Right kidney (tissue), 1 donor: ENCODE measurements at regions not wholly inside any gene's neighbourhood (a gene's known extent, or its start where the extent isn't known, plus 50 kb on each side); places are given as distances from the start of the nearest gene placed in this dataset.

ENCODE experiments used
- DNase-seq: peaks from one replicate; pipeline ENCODE4 v3.0.0-alpha.2; 2016

DNA sequence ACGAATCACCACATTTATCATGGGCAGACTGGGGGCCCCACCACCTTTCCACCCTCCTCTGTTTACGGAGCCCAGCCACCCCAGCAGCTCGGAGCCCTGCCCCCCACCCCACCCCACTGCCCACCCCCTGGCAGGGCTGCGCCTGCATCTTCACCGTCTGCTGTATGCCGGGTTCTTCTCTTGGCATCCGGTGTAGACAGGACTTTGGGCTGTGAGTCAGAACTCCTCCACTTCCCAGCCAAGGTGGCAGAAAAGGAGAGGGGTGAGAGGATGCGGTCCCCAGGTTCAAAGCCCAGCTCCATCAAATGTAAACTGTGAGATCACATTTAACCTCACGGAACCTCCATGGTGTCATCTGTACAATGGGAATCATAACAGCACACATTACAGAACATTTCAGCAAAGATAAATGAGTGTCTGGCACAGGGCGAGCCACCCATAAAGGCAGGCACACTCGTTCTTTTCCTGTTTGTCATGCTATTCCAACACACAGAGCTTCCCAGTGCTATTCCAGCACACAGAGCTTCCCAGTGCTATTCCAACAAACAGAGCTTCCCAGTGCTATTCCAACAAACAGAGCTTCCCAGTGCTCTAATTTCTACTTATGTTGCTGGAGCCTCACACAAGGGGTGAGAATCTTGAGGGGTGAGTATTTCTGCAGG, 292.7 kb upstream of the RTL1 start:
- DNase-seq, result no peak

DNA sequence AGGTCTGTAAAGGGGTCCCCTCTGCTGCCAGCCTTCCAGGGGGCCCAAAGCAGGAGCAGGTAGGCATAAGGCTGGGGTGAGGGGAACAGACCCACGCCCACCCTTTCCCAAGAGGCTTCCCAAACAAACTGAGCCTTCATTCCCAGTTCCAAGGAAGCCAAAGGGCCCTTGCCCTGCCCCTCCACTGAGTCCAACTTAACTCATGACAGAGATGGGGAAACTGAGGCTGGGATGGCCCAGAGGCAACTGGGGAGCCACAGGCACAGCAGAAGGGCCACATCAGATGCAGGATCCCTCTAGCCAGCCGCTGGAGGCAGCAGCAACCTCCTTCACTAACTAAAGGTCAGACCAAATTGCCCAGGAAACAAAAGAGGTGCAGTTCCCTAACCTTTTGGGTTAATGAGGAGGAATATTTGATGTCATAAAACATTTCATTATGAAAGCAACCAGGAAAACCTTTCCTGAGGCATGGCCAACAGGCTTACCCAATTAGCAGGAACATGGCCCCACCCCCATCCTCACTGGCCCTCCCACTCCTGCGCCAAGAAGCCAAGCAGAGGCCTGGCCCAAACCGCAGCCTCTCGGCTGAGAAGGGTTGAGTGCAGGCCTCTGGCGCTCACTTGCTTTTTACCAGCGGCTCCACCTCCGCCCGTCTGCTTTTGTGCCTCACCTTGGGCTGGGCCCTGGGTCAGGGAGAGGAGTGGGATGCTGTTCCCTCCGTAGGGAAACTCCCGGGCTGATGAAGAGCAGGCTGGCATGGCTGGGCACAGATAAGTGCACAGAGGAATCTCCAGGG, 293.5 kb upstream of the RTL1 start:
- DNase-seq, result no peak

DNA sequence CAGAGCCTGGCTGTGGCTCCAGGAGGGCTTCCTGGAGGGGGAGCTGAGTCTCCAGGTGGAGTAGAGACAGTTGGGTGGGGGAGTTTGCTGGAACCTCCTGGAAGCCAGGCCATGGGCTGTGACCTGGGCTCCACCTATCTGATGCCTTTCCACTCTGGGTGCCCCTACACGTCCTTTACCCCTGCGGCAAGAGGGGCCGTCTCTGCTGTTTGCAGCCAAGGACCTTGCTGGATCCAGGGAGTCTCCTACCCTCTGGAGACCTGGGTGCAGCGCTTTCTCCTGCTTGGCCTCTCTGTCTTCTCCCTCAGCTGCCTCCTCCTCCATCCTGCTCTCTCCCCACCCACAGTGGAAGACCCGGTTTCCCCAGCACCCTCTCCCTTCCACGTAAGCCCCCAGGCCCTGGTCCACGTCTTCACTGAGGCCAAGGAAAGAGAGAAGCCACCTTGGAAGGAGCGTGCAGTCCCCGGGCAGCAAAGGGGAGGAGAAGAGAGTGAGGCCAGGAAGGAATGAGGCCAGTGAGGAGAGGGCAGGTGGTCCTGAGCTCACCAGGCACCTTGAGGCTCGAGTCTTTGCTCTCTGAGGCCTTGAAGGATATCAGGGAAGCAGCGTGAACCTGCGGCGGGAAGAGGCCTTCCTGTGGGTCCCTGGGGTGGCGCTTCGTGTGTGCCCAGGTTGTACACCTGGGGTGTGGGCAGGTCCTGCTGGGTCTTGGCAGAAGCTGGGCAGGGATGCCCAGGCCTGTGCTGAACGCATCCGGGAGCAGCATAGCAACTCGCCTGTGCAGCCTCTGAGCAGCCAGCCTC, 294.3 kb upstream of the RTL1 start:
- no peak for DNase-seq

DNA sequence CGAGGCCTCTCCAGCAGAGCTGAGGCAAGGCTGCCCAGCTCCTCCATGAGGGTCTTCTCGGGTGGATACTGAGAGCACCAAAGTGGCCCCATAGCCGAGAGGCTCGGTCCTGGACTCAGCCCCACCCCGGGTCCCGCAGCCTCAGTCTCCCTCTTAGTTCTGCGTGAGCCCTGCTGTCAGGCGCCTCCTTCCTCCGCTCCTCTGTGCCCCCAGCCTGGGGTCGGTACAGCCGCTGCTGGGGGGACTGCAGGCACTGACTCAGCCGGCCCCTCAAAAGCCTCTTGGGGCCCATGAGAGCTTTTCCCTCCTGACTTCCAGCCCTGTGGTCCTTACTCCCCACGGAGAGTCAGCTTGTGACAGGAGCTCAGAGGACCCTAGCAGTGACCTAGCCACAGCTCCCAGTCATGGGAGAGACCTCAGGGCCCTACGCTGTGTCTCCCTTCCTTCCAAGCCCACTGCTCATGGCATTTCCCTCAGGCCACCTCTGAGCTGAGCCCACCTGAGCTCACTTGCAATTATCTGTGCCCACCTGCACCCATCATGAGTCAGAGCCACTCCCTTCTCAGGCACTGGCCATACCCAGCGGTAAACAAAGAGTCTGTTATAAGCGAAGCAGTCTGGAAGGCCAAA, 295.0 kb upstream of the RTL1 start:
- DNase-seq, result no peak

DNA sequence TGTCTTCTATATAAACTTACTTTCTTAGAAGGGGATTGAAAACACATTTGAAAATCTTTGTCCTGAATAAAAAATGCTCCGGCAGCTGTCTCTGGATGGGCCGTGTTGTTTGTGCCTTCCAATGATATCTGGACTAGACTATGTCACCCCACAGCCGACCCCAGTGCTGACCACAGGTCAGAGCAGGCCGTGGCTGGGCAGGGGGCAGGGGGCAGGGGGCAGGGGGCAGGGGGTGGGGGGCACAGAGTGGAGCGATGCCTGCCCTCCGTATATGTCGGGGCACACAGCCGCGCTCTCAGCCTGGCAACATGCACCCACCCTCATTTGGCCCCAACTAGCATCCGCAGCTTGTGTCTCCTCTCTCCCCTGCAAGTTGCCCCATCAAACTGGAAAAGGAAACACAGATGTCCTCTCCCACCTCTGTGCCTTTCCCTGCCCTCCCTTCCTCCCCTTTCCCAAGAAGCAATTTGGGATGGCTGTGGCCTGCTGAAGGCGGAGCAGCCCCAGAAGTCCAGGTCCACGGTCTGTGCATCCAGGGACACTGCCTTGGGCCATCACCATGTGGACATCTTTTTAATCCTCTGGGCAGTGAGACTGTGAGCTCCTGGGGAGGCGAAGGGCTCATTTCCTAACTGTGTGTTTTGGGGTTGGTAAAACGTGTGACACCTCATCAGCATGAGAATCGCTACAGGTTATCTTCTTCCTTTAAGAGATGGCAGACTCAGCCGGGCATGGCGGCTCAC, 295.7 kb upstream of the RTL1 start:
- no peak for DNase-seq

DNA sequence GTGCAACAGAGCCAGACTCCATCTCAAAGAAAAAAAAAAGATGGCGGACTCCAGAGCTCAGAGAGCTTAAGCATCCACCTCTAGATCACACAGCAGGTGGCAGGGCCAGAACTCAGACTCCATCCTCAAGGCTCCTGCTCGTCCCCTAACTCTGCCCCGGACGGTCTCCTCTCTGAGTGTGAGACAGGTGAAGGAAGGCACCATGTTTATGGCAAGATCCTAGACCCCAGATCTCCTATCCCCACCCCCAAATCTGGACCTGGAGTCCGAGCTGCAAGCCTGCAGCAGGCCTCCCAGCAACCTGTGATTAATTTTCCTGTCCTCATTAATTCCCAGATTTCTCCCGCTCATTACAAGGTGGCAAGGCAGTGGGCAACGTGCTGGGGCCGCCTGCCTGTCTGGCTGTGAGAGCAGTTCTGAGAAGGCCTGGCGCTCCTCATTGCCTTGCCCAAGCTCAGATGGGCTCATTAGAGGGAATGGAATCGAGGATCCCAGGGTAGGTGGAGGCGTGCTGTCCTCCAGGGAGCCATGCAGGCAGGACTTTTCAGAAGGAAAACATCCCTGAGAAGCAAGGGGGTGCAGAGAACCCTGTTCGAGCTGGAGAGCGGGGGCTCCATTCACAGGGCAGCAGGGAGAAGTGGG, 296.6 kb upstream of the RTL1 start:
- DNase-seq, result no peak

DNA sequence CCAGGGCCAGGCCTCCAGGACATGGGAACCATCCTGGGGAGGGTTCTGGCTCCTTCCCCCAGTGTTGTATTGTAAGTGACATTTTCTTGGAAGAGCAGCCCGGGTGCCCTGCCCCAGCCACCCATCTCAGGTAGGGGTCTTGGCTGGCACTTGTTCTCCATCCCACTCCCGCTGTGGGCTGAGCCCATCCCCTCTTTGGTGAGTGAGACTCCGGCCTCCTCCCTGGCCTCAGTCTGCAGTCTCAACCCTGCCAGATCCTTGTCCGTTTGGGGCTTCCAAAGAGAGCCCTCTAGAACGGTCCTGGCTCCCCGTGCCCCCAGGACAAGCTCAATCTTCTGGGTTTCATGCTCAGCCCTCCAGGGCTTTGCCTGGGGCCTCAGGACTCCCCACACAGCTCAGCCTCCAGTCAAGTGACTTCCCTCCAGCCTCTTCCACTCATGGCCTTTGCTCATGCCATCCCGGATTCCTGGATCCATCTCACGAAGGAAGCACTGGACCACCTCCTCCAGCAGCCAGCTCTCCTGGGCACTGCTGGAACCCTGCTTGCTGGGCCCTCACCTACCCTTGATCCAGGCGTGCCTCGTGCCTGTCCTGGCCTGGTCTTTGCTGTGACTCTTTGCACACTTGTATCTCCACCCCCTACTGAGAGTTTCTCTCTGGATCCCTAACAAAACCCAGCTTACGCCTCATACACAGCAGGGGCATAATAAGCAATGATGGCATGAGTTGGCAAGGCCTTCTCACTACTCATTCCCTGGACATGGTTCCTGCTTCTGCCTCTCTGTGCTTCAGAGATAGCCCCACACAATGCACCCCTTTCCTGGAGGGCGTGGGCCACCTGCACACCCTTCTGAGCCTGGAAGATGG, 297.4 kb upstream of the RTL1 start:
- no peak for DNase-seq

DNA sequence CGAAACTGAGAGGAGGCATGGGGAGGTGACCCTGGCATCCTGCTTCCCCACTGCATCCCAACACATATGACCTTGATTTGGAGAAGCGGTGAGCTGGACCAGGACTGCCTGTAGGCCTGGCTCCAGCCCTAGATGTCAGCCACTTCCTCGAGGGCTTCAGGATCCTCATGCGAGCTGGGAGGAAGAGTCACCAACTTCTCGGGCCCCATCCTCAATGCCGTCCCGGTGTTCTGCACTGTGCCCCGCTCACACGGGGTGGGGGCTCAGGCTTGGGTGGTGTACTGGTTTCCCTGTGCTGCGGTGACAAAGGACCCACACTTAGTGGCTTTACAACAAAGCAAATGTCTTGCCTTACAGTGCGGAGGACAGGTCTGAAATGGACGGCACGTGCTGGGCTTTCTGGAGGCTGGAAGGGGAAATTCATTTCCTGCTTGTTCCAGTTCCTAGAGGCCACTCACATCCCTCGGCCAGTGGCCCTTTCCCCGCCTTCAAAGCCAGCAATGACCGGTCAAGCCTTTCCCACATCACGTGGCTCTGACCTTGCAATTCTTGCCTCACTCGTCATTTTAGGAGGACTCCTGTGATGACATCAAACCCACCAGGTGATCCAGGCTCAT, 298.1 kb upstream of the RTL1 start:
- no peak for DNase-seq

DNA sequence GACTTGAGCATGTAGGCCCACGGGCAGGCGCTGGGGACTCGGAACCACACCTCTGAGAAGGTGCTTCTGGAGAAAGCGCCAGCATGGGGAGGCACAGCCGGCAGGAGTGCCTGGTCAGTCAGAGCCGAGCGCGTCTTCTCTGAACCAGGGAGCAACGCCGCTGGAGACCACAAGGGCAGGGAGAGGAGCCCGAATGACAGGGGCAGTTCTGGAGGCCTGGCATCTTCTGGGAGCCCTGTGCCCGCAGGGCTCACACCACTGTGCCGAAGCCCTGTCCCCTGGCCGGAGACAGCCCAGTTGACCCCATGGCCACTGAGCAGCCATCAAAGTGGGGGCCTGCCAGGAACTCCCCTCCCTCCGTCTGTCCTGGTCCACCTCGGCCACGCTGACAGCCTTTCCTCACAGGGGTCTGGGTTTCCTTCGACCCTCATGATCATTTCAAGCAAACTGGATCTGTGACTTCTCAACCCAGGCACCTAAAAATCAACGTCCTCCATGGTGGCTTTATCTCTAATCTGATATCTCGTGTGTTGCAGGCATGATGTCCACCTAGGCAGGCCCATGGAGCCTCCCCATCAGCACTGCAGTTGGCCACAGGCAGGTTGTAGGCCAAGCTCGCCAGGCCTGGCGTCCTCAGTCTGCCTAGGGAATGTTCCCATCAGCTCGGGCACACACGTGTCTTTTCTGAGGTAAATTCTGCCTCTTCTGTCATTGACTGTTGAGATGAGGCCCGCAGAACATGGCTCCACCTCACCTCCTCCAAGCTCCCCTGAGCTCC, 299.3 kb upstream of the RTL1 start:
- DNase-seq, result no peak

DNA sequence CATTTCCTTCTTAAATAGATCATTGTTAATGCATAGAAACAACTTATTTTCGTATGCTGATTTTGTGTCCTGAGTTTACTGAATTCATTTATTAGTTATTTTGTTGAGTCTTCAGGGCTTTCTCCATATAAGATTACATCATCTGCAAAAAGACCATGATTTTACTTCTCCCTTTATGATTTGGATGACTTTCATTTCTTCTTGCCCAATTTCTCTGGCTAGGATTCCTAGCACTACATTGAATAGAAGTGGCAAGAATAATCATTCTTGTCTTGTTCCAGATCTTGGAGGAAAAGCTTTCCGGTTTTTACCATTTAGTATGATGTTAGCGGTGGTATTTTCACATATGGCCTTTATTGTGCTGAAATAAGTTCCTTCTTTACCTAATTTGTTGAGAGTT, 303.0 kb upstream of the RTL1 start:
- DNase-seq, result no peak

DNA sequence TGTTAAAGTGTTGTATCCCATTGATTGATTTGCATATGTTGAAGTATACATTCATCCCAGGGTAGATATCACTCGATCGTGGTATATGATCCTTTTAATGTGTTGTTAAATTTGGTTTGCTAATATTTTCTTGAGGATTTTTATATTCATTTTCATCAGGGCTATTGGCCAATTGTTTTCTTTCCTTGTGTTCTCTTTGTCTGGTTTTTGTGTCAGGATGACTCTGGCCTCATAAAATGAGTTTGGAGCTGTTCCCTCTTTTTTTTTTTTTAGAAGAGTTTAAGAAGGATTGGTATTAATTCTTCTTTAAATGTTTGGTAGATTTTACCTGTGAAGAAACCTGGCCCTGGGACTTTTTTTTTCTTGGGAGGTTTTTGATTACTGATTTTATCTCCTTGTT, 303.5 kb upstream of the RTL1 start:
- no peak for DNase-seq

DNA sequence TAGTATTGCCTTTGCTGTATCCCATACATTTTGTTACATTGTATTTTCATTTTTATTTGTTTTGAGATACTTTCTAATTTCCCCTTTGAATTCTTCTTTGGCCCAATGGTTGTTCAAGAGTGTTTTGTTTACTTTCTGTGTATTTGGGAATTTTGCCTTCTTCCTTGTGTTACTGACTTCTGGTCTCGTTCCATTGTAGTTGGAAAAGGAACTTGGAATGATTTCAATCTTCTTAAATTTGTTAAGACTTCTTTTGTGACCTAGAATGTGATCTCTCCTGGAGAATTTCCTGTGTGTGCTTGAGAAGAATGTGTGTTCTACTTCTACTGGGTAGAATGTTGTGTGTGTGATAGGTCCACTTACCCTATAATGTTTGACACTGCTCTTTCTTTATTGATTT, 304.4 kb upstream of the RTL1 start:
- no peak for DNase-seq

DNA sequence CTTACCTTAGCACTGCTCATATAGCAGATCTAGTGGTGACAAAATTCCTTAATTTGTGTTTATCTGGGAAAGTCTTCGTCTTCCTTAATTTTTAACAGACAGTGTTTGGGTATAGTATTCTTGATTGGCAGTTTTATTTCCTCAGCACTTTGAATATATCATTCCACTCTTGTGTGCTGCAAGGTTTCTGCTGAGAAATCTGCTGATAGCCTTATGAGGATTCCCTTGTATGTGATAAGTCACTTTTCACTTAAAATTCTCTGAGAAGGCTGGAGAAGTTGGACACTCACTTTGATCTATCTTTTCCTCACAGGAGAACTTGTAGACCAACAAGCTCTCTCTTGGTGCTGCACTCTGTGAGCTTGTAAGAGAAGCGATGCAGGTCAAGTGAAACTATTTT, 306.1 kb upstream of the RTL1 start:
- DNase-seq, result no peak

DNA sequence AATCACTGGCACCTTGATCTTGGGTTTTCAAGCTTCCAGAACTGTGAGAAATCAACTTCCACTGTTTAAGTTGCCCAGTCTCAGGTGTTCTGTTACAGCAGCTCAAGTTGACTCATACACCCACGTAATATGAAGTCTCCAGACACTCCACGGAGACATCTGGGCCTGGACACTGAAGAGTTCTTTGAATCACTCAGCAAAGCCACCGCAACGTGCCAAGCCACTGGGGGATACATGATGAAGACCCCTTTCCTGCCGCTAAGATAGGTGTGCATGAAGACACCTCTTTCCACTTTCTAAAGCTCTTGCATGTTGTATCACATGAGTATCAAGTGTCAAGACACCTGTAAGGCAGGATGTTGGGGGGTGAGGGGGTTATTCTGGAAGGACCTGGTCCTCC, 311.7 kb upstream of the RTL1 start:
- no peak for DNase-seq

DNA sequence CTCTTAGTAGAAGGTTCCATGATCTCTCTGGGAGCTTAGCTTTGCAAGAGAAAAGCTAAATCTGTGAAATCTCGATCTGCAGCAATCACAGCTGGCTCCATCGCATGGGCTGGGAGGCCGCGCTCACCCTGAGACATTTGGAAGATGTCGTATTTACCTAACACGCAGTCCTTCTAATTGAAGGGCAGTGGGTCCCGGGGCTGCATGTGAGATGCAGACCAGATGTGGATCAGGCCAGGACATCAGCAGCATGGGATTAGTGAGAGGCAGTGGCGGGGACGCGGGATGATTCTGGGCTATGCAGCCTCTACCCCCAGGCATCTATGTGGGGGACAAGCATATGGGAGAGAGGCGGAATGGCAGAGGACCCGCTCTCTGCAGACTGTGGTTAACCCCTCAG, 312.4 kb upstream of the RTL1 start:
- no peak for DNase-seq

DNA sequence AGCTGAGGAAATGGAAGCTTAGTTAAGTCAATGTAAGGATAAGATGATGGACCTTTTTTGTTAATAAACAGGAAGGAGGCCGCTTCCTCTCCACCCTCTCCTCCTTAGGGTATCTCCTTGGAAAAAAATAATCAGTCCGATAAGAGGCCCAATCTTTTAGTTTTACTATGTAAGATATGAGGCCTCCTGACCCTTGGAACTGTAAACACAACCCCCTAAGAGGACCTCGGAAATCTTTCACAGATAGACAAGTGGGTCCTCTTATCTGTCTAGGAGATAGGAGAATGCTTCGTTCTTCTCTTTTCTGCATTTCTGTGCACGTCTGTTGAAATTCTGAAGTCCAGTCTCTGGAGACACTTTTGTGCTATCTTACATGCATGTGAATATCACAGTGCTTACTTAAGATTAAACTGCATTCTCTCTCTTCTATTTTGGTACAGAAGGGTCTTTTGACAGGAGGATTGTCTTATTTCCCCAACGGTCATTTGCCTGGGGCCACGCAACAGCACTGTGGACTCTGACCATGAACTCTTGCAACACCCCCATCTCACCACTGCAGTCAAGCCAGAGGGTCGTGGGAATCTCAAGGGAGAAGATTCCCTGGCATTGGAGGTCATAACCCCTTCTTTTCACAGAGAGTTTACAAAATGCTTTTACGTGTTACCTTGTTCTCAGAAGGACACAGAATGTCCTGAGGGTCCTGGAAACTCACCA, 313.0 kb upstream of the RTL1 start:
- no peak for DNase-seq

DNA sequence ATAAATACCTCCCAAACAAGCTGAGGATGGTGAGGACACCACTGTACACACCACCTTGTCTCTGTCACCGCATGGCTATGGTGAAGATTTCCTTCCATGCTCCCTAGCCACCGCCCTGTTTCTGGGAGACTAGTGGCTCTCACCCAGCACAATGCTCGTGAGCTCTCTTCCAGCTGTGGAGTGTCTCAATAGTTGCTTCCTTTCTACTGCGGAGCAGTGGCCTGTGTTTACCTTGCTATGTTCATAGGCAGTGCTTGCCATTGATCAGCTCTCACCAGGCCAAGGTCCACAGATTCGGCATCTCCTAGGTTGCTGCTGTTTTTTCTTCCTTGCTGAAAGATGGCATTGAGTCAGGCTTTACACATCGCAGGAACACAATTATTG, 313.6 kb upstream of the RTL1 start:
- DNase-seq, result no peak

DNA sequence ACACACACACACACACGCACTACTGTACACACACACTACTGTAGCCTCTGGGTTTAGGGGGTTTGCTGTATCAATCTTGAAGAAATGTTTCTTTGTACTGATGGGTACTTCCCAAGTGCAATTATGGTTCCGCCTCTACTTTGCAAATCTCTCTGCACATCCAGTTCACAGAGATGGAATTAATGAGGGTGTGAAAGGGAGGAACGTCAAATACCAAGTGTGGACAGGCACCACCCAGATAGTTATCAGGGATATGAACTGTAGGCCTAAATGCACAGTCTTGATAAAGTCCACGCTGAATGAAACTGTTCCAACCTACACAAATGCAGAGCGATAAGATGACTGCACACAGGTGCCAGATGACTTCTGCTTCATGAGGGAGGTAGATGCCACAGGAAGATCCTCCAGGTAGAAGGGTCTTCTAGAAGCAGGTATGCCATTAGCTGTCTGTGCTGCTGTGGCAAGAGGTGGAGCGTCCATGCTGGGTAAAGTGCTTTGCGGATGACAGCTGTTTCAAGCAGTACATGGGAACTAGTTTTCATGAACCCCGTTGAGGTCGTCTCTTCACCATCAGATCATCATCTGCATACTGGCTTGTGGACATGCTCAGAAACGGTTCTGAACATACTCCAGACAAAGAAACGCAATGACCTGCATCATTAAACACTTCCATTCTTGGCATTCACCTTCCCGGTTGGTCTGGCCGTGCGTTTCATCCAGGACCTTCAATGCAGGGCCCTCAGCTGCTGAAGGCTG, 314.3 kb upstream of the RTL1 start:
- DNase-seq, result no peak
